ENCODE measurements at regions not wholly inside any gene's neighbourhood (a gene's known extent, or its start where the extent isn't known, plus 50 kb on each side); places are given as distances from the start of the nearest gene placed in this dataset.
A peak's percentile ranks its signal among the peaks of the same experiment; 100 is the strongest.

GRCh38 chr3:155029941-155030340 is 50.2 kb upstream of the MME start:
- FAIRE-seq (no peak), DNase-seq (no peak)
- no peak overlapping the region for H3K27ac ChIP-seq (ENCODE audit: low read depth in 1 of 3, low read length in 2 of 3)
- 78 to 94% (median 83%) methylated on average over 1 of the region's 1 CpG for WGBS, 3 donors
- no peak overlapping the region for H3K4me3 ChIP-seq (ENCODE audit: low read depth in 1 of 3, low read length in 3 of 3)
- no peaks in the 10 kb centered on the region for H3K36me3 ChIP-seq (ENCODE audit: control insufficient read depth in 3 of 3, insufficient read depth in 2 of 3, low read depth in 1 of 3, low read length in 3 of 3)
- no peaks in the 10 kb centered on the region for H3K27me3 ChIP-seq (ENCODE audit: control insufficient read depth in 3 of 3, insufficient read depth in 3 of 3, low read length in 3 of 3)
- no peaks in the 10 kb centered on the region for H3K9me3 ChIP-seq (ENCODE audit: control insufficient read depth in 2 of 2, insufficient read depth in 1 of 2, low read depth in 1 of 2, low read length in 1 of 2)
- H3K4me1 ChIP-seq (ENCODE audit: control insufficient read depth in 3 of 3, insufficient read depth in 2 of 3, low read depth in 1 of 3, low read length in 2 of 3): peaks cover 0 to 7% (median 0%) of the 10 kb centered on the region in 3 donors

DNA sequence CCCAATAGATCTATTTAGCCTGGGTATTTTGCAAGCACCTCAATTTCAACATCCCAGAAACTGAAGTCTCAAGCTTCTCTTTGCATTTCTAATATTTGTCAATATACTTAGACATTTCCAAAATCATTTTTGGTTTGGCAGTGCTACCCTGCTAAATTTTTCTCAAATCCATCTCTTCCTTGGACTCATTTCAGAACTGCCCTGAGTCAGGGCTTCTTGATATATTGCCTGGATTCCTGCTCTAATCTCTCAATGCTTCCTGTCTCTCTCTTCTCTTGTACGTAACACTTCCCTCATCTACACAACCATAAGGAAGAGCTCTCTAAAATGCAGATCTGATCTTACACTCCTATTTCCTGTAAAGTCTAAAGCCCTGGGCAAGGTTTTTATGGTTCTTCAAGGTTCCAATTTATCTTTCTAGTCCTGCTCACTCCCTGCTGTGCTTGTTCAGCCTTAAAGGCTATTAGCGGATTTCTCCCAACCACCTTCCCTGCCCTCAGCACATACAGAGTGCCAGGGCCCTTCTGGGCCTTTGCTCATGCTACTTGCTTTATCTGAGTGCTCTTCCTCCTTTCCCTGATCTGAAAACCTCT is 53.0 kb upstream of the MME start:
- 23 to 32% (median 24%) methylated on average over 2 of the region's 2 CpGs for WGBS, 3 donors
- no peak for FAIRE-seq
- Histone ChIP-seq H3K27ac (ENCODE audit: low read depth in 1 of 3, low read length in 2 of 3) (peak overlapping the region in 1 of 3 donors; percentile 11), H3K4me3 (ENCODE audit: low read depth in 1 of 3, low read length in 3 of 3) (no peak overlapping the region), H3K36me3 (ENCODE audit: control insufficient read depth in 3 of 3, insufficient read depth in 2 of 3, low read depth in 1 of 3, low read length in 3 of 3) (no peaks in the 10 kb centered on the region), H3K9me3 (ENCODE audit: control insufficient read depth in 2 of 2, insufficient read depth in 1 of 2, low read depth in 1 of 2, low read length in 1 of 2) (no peaks in the 10 kb centered on the region), H3K27me3 (ENCODE audit: control insufficient read depth in 3 of 3, insufficient read depth in 3 of 3, low read length in 3 of 3) (no peaks in the 10 kb centered on the region), H3K4me1 (ENCODE audit: control insufficient read depth in 3 of 3, insufficient read depth in 2 of 3, low read depth in 1 of 3, low read length in 2 of 3) (peaks cover 0 to 7% (median 0%) of the 10 kb centered on the region in 3 donors)
- DNase-seq: peak; percentile 46 to 51

DNA sequence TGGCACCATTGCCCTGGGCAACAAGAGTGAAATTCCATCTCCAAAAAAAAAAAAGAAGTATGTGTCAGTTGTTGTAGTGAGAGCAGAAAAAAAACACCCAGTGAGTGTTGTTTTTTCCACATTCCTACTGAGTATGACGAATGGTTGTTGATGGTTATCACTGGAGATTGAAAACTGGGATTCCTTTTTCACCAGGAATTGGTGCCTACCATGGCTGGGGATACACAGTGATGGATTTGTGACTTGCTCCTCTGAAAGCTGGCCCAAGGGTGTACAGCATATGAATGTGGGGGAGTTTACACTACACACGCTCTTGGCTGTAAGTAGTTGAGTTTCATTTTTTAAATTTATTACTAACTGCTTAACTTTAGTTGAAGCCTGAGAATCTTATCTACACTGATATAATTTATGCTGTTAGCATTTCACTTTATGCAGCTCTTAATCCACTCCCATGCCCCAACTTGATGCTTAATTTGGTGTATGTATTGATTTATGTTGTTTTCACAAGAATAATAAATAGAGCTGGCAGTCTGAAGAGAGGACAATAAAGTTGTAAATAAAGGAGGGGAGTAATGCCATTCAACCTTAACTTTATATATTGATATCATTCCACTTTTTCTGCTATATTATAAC is 56.0 kb upstream of the MME start:
- Histone ChIP-seq H3K27me3 (ENCODE audit: control insufficient read depth in 3 of 3, insufficient read depth in 3 of 3, low read length in 3 of 3) (no peaks in the 10 kb centered on the region), H3K36me3 (ENCODE audit: control insufficient read depth in 3 of 3, insufficient read depth in 2 of 3, low read depth in 1 of 3, low read length in 3 of 3) (no peaks in the 10 kb centered on the region), H3K4me3 (ENCODE audit: low read depth in 1 of 3, low read length in 3 of 3) (no peak overlapping the region), H3K4me1 (ENCODE audit: control insufficient read depth in 3 of 3, insufficient read depth in 2 of 3, low read depth in 1 of 3, low read length in 2 of 3) (peaks cover 0 to 13% (median 3%) of the 10 kb centered on the region in 3 donors), H3K27ac (ENCODE audit: low read depth in 1 of 3, low read length in 2 of 3) (no peak overlapping the region), H3K9me3 (ENCODE audit: control insufficient read depth in 2 of 2, insufficient read depth in 1 of 2, low read depth in 1 of 2, low read length in 1 of 2) (no peaks in the 10 kb centered on the region)
- 57 to 67% (median 62%) methylated on average over 2 of the region's 2 CpGs for WGBS, 3 donors
- no peak for DNase-seq
- no peak for FAIRE-seq

DNA sequence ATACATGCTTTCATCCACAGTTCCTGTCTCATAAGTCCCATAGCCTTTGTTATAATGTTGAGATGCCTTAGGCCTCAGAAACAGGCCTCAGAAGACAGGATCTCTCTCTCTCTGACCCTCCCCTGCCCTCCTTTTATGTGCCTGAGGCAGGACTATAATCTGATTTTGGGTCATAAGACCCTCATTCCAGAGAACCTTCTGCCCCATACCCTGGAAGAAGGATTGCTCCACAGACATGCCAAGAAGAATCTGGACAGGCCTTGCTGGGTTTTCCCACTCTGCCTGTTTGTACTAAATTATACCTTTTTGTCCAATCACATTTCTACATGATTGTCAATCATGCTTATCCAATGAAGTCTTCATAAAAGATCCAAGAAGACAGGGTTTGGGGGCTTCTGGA is 57.2 kb upstream of the MME start:
- no peak for FAIRE-seq
- no peak overlapping the region for H3K27ac ChIP-seq (ENCODE audit: low read depth in 1 of 3, low read length in 2 of 3)
- H3K27me3 ChIP-seq (ENCODE audit: control insufficient read depth in 3 of 3, insufficient read depth in 3 of 3, low read length in 3 of 3): no peaks in the 10 kb centered on the region
- no peaks in the 10 kb centered on the region for H3K9me3 ChIP-seq (ENCODE audit: control insufficient read depth in 2 of 2, insufficient read depth in 1 of 2, low read depth in 1 of 2, low read length in 1 of 2)
- no peaks in the 10 kb centered on the region for H3K36me3 ChIP-seq (ENCODE audit: control insufficient read depth in 3 of 3, insufficient read depth in 2 of 3, low read depth in 1 of 3, low read length in 3 of 3)
- DNase-seq: no peak
- H3K4me1 ChIP-seq (ENCODE audit: control insufficient read depth in 3 of 3, insufficient read depth in 2 of 3, low read depth in 1 of 3, low read length in 2 of 3): peaks cover 0 to 20% (median 3%) of the 10 kb centered on the region in 3 donors
- H3K4me3 ChIP-seq (ENCODE audit: low read depth in 1 of 3, low read length in 3 of 3): no peak overlapping the region

DNA sequence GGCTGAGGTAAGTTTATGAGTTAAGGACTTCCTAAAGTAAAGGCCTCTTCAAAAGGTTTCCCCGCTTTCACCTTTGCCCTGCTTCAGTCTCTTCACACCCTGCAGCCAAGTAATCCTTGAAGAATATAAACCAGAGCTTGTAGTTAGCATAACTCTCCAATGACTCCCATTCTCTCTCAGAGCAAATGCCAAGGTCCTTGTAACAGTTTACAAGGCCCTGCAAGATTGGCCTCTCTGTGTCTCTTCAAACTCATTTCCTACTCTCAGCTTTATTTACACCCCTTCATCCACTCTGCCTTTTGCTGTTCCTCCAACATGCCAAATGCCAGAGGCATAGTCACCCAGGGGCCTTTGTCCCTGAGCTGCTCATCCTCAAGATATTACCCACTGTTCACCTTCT is 60.5 kb upstream of the MME start:
- peak; percentile 80 to 88 for DNase-seq
- peak overlapping the region in 1 of 3 donors; percentile 66 for H3K27ac ChIP-seq (ENCODE audit: low read depth in 1 of 3, low read length in 2 of 3)
- H3K36me3 ChIP-seq (ENCODE audit: control insufficient read depth in 3 of 3, insufficient read depth in 2 of 3, low read depth in 1 of 3, low read length in 3 of 3): no peaks in the 10 kb centered on the region
- H3K4me3 ChIP-seq (ENCODE audit: low read depth in 1 of 3, low read length in 3 of 3): no peak overlapping the region
- H3K27me3 ChIP-seq (ENCODE audit: control insufficient read depth in 3 of 3, insufficient read depth in 3 of 3, low read length in 3 of 3): no peaks in the 10 kb centered on the region
- H3K4me1 ChIP-seq (ENCODE audit: control insufficient read depth in 3 of 3, insufficient read depth in 2 of 3, low read depth in 1 of 3, low read length in 2 of 3): peaks cover 0 to 13% (median 3%) of the 10 kb centered on the region in 3 donors
- 11 to 44% (median 24%) methylated on average over 1 of the region's 1 CpG for WGBS, 3 donors
- no peak for FAIRE-seq
- H3K9me3 ChIP-seq (ENCODE audit: control insufficient read depth in 2 of 2, insufficient read depth in 1 of 2, low read depth in 1 of 2, low read length in 1 of 2): no peaks in the 10 kb centered on the region

- no peaks in the 10 kb centered on the region for H3K27me3 ChIP-seq (ENCODE audit: control insufficient read depth in 3 of 3, insufficient read depth in 3 of 3, low read length in 3 of 3)
- H3K36me3 ChIP-seq (ENCODE audit: control insufficient read depth in 3 of 3, insufficient read depth in 2 of 3, low read depth in 1 of 3, low read length in 3 of 3): no peaks in the 10 kb centered on the region
- H3K9me3 ChIP-seq (ENCODE audit: control insufficient read depth in 2 of 2, insufficient read depth in 1 of 2, low read depth in 1 of 2, low read length in 1 of 2): no peaks in the 10 kb centered on the region
- WGBS, 3 donors: 69 to 75% (median 75%) methylated on average over 5 of the region's 5 CpGs
- peak in 1 of 2 donors; percentile 19 for DNase-seq
- H3K4me1 ChIP-seq (ENCODE audit: control insufficient read depth in 3 of 3, insufficient read depth in 2 of 3, low read depth in 1 of 3, low read length in 2 of 3): peaks cover 0 to 13% (median 3%) of the 10 kb centered on the region in 3 donors
- no peak overlapping the region for H3K4me3 ChIP-seq (ENCODE audit: low read depth in 1 of 3, low read length in 3 of 3)
- FAIRE-seq: no peak
- H3K27ac ChIP-seq (ENCODE audit: low read depth in 1 of 3, low read length in 2 of 3): peak overlapping the region in 1 of 3 donors; percentile 15
Measured at GRCh38 chr3:155018621-155019330, 61.3 kb upstream of the MME start.

- WGBS, 3 donors: 67 to 82% (median 71%) methylated on average over 2 of the region's 2 CpGs
- no peaks in the 10 kb centered on the region for H3K9me3 ChIP-seq (ENCODE audit: control insufficient read depth in 2 of 2, insufficient read depth in 1 of 2, low read depth in 1 of 2, low read length in 1 of 2)
- H3K36me3 ChIP-seq (ENCODE audit: control insufficient read depth in 3 of 3, insufficient read depth in 2 of 3, low read depth in 1 of 3, low read length in 3 of 3): no peaks in the 10 kb centered on the region
- FAIRE-seq (no peak), DNase-seq (no peak)
- no peak overlapping the region for H3K4me3 ChIP-seq (ENCODE audit: low read depth in 1 of 3, low read length in 3 of 3)
- peaks cover 0 to 13% (median 3%) of the 10 kb centered on the region in 3 donors for H3K4me1 ChIP-seq (ENCODE audit: control insufficient read depth in 3 of 3, insufficient read depth in 2 of 3, low read depth in 1 of 3, low read length in 2 of 3)
- no peak overlapping the region for H3K27ac ChIP-seq (ENCODE audit: low read depth in 1 of 3, low read length in 2 of 3)
- no peaks in the 10 kb centered on the region for H3K27me3 ChIP-seq (ENCODE audit: control insufficient read depth in 3 of 3, insufficient read depth in 3 of 3, low read length in 3 of 3)
Measured at GRCh38 chr3:155015776-155016436, 64.2 kb upstream of the MME start.

GRCh38 chr3:155014953-155015352 is 65.2 kb upstream of the MME start:
- H3K4me1 ChIP-seq (ENCODE audit: control insufficient read depth in 3 of 3, insufficient read depth in 2 of 3, low read depth in 1 of 3, low read length in 2 of 3): peaks cover 0 to 12% (median 2%) of the 10 kb centered on the region in 3 donors
- H3K4me3 ChIP-seq (ENCODE audit: low read depth in 1 of 3, low read length in 3 of 3): no peak overlapping the region
- no peaks in the 10 kb centered on the region for H3K36me3 ChIP-seq (ENCODE audit: control insufficient read depth in 3 of 3, insufficient read depth in 2 of 3, low read depth in 1 of 3, low read length in 3 of 3)
- DNase-seq (no peak), FAIRE-seq (no peak)
- H3K9me3 ChIP-seq (ENCODE audit: control insufficient read depth in 2 of 2, insufficient read depth in 1 of 2, low read depth in 1 of 2, low read length in 1 of 2): no peaks in the 10 kb centered on the region
- 57 to 95% (median 71%) methylated on average over 2 of the region's 2 CpGs for WGBS, 3 donors
- H3K27me3 ChIP-seq (ENCODE audit: control insufficient read depth in 3 of 3, insufficient read depth in 3 of 3, low read length in 3 of 3): no peaks in the 10 kb centered on the region
- H3K27ac ChIP-seq (ENCODE audit: low read depth in 1 of 3, low read length in 2 of 3): no peak overlapping the region

Measured in small intestine (tissue), 7 donors.